Astrocyte of the cerebellum (primary cell): ENCODE measurements at regions not wholly inside any gene's neighbourhood (a gene's known extent, or its start where the extent isn't known, plus 50 kb on each side); places are given as distances from the start of the nearest gene placed in this dataset.

ENCODE experiments used
- DNase-seq: peaks from one replicate; pipeline ENCODE4 v3.0.0-alpha.2; 2011; ENCODE audit warnings: low read depth
- H3K4me3 ChIP-seq: 2 replicates; pipeline ENCODE4 v1.5.1; 2011; ENCODE audit warnings: mild to moderate bottlenecking, low read depth, low read length, moderate library complexity
- in situ Hi-C: cut with HindIII; loops from 2 replicates; pipeline ENCODE4 v1.10.0; 2017; ENCODE audit warnings: low sequenced_read_pairs
- TF ChIP-seq, protein P1 (sequence below): IDR thresholded peaks from 2 replicates; pipeline ENCODE4 v1.5.1; 2012; ENCODE audit warnings: low read length, low read depth, moderate library complexity, mild to moderate bottlenecking; ENCODE audit errors: missing control alignments

DNA sequence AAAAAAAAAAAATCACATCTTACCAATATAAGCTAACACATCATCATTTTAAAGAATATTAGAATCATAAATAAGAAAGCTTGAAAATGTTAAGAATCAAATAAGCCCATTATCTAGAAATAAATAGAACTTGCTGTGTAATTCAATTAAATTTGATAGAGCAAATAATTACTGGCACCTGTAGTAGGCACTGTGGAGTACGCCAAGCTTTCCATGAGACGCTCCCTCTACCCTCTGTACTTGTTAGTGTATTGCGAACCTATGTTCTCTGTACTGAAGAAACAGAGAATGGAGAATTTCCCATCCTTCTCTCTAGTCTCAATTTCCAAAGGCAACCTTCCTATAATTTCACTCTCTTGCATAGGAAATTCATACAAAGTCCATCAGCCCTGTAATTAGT is 61.7 kb upstream of the HAND2 start:
- in situ Hi-C loops, result no loop called here
- H3K4me3 ChIP-seq, result no peak overlapping the region
- no peak for DNase-seq
- TF ChIP-seq, protein P1, sequence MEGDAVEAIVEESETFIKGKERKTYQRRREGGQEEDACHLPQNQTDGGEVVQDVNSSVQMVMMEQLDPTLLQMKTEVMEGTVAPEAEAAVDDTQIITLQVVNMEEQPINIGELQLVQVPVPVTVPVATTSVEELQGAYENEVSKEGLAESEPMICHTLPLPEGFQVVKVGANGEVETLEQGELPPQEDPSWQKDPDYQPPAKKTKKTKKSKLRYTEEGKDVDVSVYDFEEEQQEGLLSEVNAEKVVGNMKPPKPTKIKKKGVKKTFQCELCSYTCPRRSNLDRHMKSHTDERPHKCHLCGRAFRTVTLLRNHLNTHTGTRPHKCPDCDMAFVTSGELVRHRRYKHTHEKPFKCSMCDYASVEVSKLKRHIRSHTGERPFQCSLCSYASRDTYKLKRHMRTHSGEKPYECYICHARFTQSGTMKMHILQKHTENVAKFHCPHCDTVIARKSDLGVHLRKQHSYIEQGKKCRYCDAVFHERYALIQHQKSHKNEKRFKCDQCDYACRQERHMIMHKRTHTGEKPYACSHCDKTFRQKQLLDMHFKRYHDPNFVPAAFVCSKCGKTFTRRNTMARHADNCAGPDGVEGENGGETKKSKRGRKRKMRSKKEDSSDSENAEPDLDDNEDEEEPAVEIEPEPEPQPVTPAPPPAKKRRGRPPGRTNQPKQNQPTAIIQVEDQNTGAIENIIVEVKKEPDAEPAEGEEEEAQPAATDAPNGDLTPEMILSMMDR, result no peak

DNA sequence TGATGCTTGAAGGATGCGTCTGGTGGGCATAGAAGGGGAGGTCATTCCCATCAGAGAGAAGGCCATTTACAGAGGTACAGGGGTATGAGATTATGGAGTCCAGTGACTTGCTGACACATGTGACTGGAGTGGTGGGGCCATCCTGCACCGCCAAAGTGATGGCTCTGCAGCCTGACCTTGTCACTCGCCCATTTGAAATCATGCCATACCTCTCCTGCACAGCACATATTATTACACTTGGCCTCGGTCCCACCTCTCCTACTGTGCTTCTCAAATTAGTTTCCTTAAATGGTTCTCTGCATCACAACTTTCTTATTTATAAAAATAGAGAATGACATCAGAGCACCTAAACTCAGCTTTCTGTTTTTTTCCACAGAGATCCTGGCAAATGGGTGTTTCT is 60.7 kb upstream of the HAND2 start:
- no peak overlapping the region for H3K4me3 ChIP-seq
- no peak for DNase-seq
- TF ChIP-seq, protein P1, result no peak
- in situ Hi-C loops, result no loop called here

DNA sequence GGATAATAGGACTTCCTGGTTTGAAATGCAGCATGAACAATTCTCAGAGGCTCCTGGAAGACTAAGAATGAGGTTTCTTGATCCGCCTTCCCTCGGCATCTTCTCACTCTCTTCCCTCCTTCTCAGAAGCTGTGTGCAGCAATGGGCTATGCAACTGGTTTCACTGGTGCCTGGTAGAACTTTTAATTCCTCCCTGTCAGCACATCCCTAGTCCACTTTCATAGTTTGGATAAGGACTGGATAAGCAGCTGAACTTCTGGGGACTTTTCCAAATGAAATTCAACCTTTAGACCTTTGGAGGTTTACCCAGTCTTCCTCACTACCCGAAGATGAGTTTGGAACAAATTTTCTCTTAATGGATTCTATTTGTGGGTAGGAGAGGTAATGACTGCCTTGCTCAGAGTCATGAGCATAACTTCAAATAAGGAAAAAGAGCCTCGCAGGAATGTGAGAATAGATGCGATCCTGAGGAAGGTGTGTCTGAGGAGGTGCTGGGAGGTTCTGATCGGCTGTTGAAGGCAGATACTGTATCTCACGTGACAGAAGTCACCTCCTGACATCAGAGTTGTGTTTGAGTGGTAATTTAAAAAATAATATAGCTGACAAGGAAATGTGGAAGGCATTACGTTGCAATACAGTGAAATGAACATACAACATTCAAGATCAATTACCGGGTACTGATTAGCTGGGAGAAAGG is 56.0 kb upstream of the HAND2 start:
- in situ Hi-C loops, result no loop called here
- TF ChIP-seq, protein P1, result no peak
- DNase-seq, result no peak
- H3K4me3 ChIP-seq, result no peak overlapping the region

DNA sequence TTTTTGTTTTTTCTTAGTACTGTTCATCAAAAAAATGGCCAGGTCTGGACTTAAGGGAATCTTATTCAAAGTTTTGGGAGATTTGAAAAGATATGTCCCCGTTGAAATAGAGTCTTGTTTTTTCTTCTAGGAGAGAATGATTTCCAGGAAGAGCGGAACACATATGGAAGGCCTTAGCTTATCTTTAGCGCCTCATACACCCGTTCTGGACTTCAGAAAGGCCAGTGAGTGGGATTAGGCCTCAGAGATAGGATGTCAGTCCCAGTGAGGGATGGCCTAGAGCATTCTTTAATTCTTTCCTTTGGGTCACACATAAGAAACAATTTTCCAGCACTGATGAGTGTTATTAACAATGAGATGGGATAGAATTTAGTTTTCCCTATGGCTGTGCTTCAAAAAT is 54.5 kb upstream of the HAND2 start:
- in situ Hi-C loops, result no loop called here
- TF ChIP-seq, protein P1, result no peak
- H3K4me3 ChIP-seq, result no peak overlapping the region
- no peak for DNase-seq
